Caco-2 (cell line): ENCODE measurements at regions not wholly inside any gene's neighbourhood (a gene's known extent, or its start where the extent isn't known, plus 50 kb on each side); places are given as distances from the start of the nearest gene placed in this dataset.

Experiments
- BruUV-seq: library from RNA; stranded (reverse); fragments of 400-500 nt; replicated peaks from 2 replicates; lab custom pipeline; 2021; lab: Mats Ljungman, UMichigan
- CTCF ChIA-PET: fragments of 300-600 bp; sonication (Branson Sonifier 250); formaldehyde crosslinking; loops from one replicate; lab custom pipeline; 2022; ENCODE audit warnings: antibody characterized with exemption; lab: Charles Lee
- POLR2A ChIA-PET: fragments of 300-600 bp; sonication (Branson Sonifier 250); formaldehyde crosslinking; loops from one replicate; lab custom pipeline; 2022; ENCODE audit warnings: antibody characterized with exemption; lab: Charles Lee
- DNase-seq, 2 experiments: peaks; one replicate each; pipeline versions ENCODE4 v3.0.0 to v3.0.0-alpha.2; 2020 to 2022
- H3K27me3 ChIP-seq: replicated peaks from 2 replicates; pipeline ENCODE4 v1.6.0; 2011; ENCODE audit warnings: low read length; ENCODE audit not compliant: control insufficient read depth, insufficient read depth
- H3K36me3 ChIP-seq: 2 replicates; pipeline ENCODE4 v1.5.1; 2011; ENCODE audit warnings: low read length; ENCODE audit not compliant: control insufficient read depth, insufficient read depth
- H3K4me1 ChIP-seq: fragments of 250-450 bp; sonication (Bioruptor Pico); 2 replicates; pipeline ENCODE4 v1.5.1; 2020; ENCODE audit warnings: mild to moderate bottlenecking
- H3K4me3 ChIP-seq: 2 replicates; pipeline ENCODE4 v1.5.1; 2011; ENCODE audit warnings: low read depth, mild to moderate bottlenecking, control low read depth, low read length
- H3K9me3 ChIP-seq: fragments of 250-450 bp; sonication (Bioruptor Pico); 2 replicates; pipeline ENCODE4 v1.5.1; 2020; ENCODE audit warnings: mild to moderate bottlenecking, moderate library complexity
- H3K27ac Mint-ChIP-seq: one replicate; pipeline ENCODE4 v1.8.0; 2022; ENCODE audit warnings: mixed read lengths; ENCODE audit not compliant: unreplicated experiment
- H3K27me3 Mint-ChIP-seq: one replicate; pipeline ENCODE4 v1.8.0; 2022; ENCODE audit warnings: mixed read lengths; ENCODE audit not compliant: insufficient read depth, unreplicated experiment
- H3K36me3 Mint-ChIP-seq: one replicate; pipeline ENCODE4 v1.8.0; 2022; ENCODE audit warnings: mild to moderate bottlenecking, mixed read lengths; ENCODE audit not compliant: insufficient read depth, unreplicated experiment
- H3K4me1 Mint-ChIP-seq: one replicate; pipeline ENCODE4 v1.8.0; 2022; ENCODE audit warnings: low read depth, mixed read lengths; ENCODE audit not compliant: unreplicated experiment
- H3K4me3 Mint-ChIP-seq: one replicate; pipeline ENCODE4 v1.8.0; 2022; ENCODE audit warnings: mild to moderate bottlenecking, moderate library complexity, mixed read lengths; ENCODE audit not compliant: unreplicated experiment
- H3K9me3 Mint-ChIP-seq: one replicate; pipeline ENCODE4 v1.8.0; 2022; ENCODE audit warnings: mixed read lengths; ENCODE audit not compliant: unreplicated experiment
- intact Hi-C: fragments of 100-400 bp; cut with micrococcal nuclease; formaldehyde crosslinking; loops from one replicate; pipeline ENCODE4 v1.10.0; 2022; ENCODE audit not compliant: unreplicated experiment
- TF ChIP-seq, protein P1 (sequence below), 2 experiments: fragments of 200-600 bp in 1 of 2; IDR thresholded peaks; 1 replicate in 1 of 2; 2 replicates in 1 of 2; pipeline versions ENCODE4 v1.5.1 to v1.8.0; 2011 to 2022; ENCODE audit warnings: antibody characterized with exemption in 1 of 2, control low read depth in 1 of 2, inconsistent platforms in 1 of 2, low read depth in 1 of 2, low read length in 1 of 2, mild to moderate bottlenecking in 1 of 2, moderate library complexity in 1 of 2; ENCODE audit not compliant: insufficient read depth in 1 of 2, severe bottlenecking in 1 of 2, unreplicated experiment in 1 of 2

DNA sequence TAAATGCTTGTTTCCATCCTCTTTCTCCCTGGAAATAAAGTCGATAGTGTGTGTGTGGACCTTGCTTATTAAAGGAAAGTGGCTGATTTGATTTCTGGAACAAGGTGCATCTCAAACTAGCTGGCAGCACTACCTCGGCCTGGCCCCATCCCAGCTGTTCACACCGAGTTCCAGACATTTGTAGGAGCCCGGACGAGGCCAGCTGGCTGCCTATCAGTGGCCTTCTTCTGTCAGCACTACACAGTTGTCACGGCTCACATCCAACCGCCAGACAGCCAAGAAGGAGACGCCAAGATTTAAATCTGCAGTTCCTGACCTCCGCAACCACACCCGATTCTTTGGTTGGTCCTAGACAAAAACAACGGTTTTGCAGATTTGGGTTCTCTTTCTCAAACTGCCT, 63.6 kb downstream of the PALM2AKAP2 start:
- H3K27me3 ChIP-seq = no peaks in the 10 kb centered on the region; the same call in 1 of the 2 replicates
- Mint-ChIP-seq H3K4me3 (no peak overlapping the region), H3K4me1 (no peaks in the 10 kb centered on the region), H3K9me3 (no peaks in the 10 kb centered on the region), H3K27ac (no peak overlapping the region), H3K36me3 (no peaks in the 10 kb centered on the region), H3K27me3 (peaks cover 17% of the 10 kb centered on the region)
- TF ChIP-seq, protein P1, sequence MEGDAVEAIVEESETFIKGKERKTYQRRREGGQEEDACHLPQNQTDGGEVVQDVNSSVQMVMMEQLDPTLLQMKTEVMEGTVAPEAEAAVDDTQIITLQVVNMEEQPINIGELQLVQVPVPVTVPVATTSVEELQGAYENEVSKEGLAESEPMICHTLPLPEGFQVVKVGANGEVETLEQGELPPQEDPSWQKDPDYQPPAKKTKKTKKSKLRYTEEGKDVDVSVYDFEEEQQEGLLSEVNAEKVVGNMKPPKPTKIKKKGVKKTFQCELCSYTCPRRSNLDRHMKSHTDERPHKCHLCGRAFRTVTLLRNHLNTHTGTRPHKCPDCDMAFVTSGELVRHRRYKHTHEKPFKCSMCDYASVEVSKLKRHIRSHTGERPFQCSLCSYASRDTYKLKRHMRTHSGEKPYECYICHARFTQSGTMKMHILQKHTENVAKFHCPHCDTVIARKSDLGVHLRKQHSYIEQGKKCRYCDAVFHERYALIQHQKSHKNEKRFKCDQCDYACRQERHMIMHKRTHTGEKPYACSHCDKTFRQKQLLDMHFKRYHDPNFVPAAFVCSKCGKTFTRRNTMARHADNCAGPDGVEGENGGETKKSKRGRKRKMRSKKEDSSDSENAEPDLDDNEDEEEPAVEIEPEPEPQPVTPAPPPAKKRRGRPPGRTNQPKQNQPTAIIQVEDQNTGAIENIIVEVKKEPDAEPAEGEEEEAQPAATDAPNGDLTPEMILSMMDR (IDR thresholded peaks at IDR 0.05; ENCODE audit: insufficient read depth in 1 of 2, low read depth in 1 of 2, low read length in 1 of 2, severe bottlenecking in 1 of 2, unreplicated experiment in 1 of 2) = no peak
- intact Hi-C loops = no loop called here
- H3K9me3 ChIP-seq = no peaks in the 10 kb centered on the region
- CTCF ChIA-PET = no interaction called here
- H3K4me1 ChIP-seq = no peaks in the 10 kb centered on the region
- BruUV-seq = no TSS peak
- H3K4me3 ChIP-seq = no peak overlapping the region
- no peaks in the 10 kb centered on the region for H3K36me3 ChIP-seq
- POLR2A ChIA-PET = no interaction called here
- no peak for DNase-seq

DNA sequence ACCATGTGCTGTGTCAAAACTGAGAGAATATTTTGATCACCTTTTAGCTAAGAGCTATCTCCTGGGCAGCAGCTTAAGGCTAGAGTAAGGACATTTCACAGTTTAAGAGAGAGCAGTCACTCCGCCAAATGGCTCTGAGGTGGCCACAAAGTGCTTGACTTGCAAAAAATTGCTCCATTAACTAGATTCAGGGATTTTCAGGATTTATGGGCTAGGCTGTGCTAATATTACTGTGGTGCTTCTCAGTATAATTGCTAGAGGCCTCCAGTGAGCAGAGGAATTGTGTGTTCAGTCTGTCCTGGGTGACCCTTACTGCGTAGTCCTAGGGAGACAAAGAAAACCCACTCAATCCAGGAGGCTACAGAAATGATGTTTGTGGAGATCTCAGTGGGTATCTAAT, 65.2 kb downstream of the PALM2AKAP2 start:
- Histone ChIP-seq H3K27me3 (no peaks in the 10 kb centered on the region; the same call in 1 of the 2 replicates), H3K9me3 (no peaks in the 10 kb centered on the region), H3K36me3 (no peaks in the 10 kb centered on the region), H3K4me1 (no peaks in the 10 kb centered on the region), H3K4me3 (no peak overlapping the region)
- ChIA-PET CTCF (no interaction called here), POLR2A (no interaction called here)
- DNase-seq = no peak
- H3K4me1 Mint-ChIP-seq = no peaks in the 10 kb centered on the region
- peaks cover 17% of the 10 kb centered on the region for H3K27me3 Mint-ChIP-seq
- TF ChIP-seq, protein P1 (IDR thresholded peaks at IDR 0.05; ENCODE audit: insufficient read depth in 1 of 2, low read depth in 1 of 2, low read length in 1 of 2, severe bottlenecking in 1 of 2, unreplicated experiment in 1 of 2) = no peak
- H3K27ac Mint-ChIP-seq = no peak overlapping the region
- H3K36me3 Mint-ChIP-seq = no peaks in the 10 kb centered on the region
- intact Hi-C loops = no loop called here
- H3K4me3 Mint-ChIP-seq = no peak overlapping the region
- BruUV-seq = no TSS peak
- H3K9me3 Mint-ChIP-seq = no peaks in the 10 kb centered on the region

DNA sequence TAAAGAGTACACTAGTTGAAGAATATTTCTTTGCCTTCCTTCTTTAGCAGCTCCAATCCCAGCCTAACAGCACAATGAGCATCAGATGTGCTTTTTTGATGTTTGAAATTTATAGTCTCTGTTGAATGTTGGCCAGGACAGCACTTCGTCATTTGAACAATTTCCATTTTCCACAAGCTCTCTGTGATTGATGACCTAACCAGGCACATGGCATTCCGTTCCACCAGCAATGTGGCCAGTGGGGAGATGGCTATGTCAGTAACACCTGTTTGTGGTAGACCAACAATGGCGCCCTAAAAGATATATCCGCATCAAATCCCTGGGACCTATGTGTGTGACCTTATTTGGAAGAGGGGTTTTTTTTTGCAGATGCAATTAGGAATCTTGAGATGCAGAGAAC, 66.8 kb downstream of the PALM2AKAP2 start:
- Histone ChIP-seq H3K27me3 (no peaks in the 10 kb centered on the region; the same call in 1 of the 2 replicates), H3K4me3 (no peak overlapping the region), H3K36me3 (no peaks in the 10 kb centered on the region), H3K4me1 (no peaks in the 10 kb centered on the region), H3K9me3 (no peaks in the 10 kb centered on the region)
- H3K36me3 Mint-ChIP-seq = no peaks in the 10 kb centered on the region
- CTCF ChIA-PET = interaction anchor here (0.5 kb wide), 1 partner anchor 1026 kb away, joined by 3 read pairs; no protein-coding TSS in a partner anchor
- intact Hi-C loops = no loop called here
- H3K4me3 Mint-ChIP-seq = no peak overlapping the region
- POLR2A ChIA-PET = no interaction called here
- DNase-seq = no peak
- BruUV-seq = no TSS peak
- TF ChIP-seq, protein P1 (IDR thresholded peaks at IDR 0.05; ENCODE audit: insufficient read depth in 1 of 2, low read depth in 1 of 2, low read length in 1 of 2, severe bottlenecking in 1 of 2, unreplicated experiment in 1 of 2) = no peak
- no peaks in the 10 kb centered on the region for H3K4me1 Mint-ChIP-seq
- H3K9me3 Mint-ChIP-seq = no peaks in the 10 kb centered on the region
- H3K27ac Mint-ChIP-seq = no peak overlapping the region
- peaks cover 21% of the 10 kb centered on the region for H3K27me3 Mint-ChIP-seq
